ENCODE measurements at regions not wholly inside any gene's neighbourhood (a gene's known extent, or its start where the extent isn't known, plus 50 kb on each side); places are given as distances from the start of the nearest gene placed in this dataset.
A peak's percentile ranks its signal among the peaks of the same experiment; 100 is the strongest.
"Not testable (repeated sequence)": the region's sequence is repeated elsewhere in the genome, so short reads cannot be mapped to it uniquely, and the experiment has no call there.

DNA sequence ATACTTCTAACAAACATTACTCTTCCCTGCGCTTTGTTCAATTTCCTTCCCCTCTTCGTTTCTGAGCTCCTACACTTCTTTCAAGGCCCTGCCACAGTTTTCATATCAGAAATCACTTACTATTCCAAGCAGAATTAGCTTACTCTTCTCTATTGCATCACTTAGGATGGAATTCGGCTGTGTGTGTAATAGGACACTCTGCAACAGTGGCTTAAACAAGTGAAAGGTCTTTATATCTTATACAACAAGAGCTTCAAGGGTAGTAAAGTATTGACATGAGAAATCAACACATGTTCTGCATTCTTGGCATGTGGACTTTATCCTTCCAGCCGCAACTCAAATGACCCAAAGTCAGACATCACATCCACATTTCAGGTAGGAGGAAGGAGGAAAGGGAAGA is 279.6 kb downstream of the PCDH20 start:
- no peak for DNase-seq

DNA sequence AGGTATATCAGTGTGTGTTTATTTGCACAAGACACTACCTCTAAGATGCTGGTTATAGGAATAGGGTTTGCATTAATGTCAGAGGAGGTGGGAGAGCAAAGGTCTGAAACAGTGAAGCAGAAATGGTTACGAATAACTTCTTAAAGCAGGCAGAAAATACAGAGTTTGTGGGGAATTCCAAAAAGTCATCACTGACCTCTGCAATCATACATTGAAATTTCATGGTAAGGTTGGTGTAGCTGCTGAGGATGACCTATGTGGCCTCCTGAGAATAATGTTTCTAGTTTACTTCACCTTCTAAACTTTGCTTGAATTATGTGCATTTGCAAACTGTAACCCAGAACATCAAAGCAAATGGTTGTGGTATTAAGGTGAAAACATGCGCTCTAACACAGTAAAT is 280.1 kb downstream of the PCDH20 start:
- DNase-seq = no peak

DNA sequence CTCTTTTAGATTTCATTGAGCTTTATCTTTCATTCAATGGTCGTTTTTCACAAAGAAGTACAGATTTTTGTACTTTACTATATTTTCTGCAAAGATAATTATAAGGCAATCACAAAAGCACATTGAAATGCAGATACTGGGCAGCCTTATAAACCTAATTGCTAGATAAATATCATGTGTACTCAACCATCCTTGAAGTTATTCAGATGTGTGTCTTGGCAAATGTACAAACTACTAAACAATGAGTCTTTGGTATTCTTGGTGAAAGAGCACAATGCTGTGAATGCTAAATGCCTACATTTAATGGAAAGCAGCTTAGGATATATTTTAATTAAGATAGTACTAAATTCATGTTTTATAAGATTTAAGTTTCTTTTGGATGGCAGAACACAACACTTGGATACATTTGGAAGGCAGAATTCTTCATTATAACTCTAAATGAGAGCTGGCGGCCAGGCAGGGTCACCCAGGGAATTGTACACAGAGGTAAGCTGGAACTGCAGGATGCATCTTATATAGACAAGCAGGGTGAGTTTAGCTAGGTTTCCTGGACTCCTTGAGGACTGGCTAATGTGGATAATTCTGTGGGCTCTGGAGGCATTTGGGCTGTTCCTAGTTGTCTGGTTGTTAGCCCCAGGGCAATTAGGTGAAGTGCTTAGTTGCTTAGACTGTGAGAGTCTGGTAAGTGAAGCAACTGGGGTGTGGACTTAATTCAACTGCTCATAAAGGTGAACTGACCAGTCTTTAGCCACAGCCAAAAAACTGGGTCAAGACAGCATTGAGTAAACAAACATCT is 286.6 kb downstream of the PCDH20 start:
- no peak for DNase-seq

DNA sequence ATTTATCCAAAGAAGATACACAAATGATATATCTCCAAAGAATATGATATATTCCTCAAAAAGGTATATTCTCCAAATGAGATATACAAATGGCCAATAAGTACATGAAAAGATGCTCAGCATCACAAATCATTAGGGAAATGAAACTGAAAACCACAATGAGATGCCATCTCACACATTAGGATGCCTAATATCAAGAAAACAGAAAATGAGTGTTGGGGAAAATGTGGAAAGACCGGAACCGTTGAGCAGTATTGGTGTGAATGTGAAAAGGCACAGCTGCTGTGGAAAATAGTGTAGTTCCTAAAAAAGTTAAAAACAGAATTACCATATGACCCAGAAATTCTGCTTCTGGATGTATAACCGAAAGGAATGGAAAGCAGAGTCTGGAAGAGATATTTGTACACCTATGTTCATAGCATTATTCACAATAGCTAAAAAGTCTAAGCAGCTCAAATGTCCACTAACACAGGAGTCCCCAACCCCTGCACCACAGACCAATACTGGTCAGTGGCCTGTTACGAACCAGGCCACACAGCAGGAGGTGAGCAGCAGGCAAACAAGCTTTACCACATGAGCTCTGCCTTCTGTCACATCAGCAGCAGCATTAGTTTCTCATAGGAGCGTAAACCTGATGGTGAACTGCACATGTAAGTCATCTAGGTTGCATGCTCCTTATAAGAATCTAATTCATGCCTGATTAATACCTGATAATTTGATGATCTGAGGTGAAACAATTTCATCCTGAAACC is 291.9 kb downstream of the PCDH20 start:
- no peak for DNase-seq

DNA sequence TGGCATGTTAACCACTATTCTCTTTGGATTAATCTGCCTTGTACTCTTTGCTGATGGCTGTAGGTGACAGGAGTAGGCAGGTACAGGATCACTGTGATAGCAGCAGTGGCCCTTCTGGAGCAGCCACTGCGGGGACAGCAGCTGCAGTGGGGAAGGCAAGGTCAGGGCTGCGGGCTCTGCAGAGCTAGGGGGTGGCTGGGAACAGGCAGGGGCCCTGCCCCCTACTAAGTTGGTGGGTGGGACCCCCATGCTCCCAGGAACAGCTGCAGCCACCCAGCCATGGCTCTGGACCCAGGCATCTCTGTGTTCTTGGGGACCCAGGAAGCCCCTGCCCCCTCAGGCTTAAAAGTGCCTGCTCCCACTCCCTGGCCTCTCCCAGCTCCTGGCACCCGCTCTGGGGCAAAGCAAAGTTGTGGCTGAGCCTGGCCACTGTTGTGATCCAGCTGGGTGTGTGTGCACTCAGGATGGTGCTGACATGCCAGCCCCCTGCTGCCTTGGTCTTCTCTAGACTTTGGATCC is 302.4 kb downstream of the PCDH20 start:
- no peak for DNase-seq

DNA sequence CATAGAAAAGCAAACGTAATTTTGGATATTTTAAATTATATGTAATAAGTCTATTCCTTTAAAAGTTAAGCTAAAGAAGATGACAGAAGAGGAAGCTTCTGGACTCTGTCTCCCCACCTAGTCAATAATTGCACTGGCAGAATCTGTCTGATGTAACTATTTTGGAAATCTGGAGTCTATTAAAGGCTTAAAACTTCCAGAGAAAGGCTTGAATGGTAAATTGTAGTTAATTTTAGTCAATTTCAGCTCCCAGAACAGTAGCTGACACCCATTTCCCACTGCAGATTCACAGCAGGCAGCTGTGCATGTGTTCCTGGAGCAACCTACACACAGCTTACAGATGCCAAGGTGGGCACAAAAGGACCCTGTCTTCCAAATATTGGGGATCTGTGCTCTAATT is 304.1 kb downstream of the PCDH20 start:
- DNase-seq = no peak

DNA sequence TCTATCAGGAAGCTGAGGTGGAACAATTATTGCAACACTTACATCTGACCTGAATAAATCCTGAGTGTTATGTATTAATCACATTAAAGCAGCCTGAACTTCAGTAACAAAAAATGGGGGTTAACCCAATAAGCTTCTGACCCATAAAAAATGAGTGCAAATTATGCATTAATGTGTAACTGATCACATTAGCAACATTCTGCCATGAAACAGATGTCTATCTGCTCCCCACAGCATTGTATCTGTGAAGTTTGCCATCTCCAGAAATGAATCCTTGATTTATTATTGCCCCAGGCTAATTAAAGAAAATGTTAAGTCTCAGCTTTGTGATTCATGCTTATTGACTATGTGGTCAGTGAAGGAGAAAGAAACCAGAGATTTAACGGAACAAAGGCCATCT is 304.9 kb downstream of the PCDH20 start:
- no peak for DNase-seq

DNA sequence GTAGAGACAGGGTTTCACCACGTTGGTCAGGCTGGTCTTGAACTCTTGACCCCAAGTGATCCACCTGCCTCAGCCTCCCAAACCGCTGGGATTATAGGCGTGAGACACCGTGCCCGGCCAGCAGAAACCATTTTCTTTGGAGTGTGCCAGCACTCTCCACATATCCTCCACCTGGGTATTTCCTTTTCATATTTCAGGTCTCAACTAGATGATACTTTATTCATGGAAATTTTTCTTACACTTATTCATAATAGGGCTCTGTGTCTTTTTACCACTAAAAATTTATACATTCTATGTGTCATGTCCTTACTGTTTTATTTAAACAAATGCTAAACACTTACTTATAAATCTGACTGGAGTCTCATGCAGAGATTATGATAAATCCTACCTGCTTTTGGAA is 305.9 kb downstream of the PCDH20 start:
- DNase-seq = no peak

DNA sequence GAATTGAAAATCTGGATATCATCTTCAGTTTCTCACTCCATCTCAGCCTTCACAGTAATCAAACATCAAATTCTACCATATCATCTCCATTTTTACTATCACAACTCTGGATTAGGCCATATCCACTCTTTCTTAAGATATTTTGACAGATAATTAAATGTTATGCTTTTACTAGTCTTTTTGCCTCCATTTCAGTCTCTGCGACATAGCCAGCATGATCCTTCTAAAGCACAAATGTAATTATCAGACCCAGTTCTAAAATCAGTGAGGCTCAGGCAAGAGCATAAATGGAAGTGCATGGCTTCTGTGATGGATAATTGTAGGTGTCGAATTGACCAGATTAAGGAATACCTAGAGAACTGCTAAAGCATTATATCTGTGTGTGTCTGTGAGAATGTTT is 307.7 kb downstream of the PCDH20 start:
- no peak for DNase-seq

DNA sequence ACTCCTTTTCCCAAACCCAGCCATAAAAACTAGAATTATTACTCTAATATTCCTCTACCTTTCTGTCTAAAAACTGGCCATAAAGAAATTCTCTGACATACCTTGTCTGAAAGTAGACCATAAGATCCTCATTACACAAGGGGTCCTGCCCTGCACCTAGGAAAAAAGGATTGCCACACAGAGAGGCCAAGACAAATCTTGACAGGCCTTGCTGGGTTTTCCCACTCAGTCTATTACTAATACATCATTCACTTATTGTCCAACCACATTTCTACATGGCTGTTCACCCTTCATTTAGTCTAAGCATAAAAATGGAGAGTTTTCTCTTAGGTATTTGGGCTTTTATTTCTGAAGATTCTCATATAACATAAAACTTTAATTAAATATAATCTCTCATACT is 319.8 kb downstream of the PCDH20 start:
- DNase-seq = no peak

DNA sequence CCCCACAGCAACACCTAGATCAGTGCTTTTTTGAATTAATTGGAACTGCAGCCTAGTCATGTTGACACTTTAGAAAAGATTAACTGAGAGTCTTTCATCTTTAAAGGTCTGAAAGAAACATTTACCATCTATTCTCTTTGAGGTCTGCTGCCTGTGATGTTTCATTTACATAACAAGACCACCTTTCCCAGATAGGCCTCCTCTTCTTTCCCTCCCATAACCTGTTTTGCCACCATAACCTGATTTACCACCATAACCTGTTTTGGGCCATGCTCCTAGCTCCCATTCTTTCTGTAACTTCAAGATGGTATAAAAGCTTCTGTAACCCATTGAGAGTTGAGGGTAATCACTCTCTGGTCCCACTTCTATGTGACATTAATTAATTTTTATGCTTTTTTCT is 320.8 kb downstream of the PCDH20 start:
- DNase-seq = no peak

DNA sequence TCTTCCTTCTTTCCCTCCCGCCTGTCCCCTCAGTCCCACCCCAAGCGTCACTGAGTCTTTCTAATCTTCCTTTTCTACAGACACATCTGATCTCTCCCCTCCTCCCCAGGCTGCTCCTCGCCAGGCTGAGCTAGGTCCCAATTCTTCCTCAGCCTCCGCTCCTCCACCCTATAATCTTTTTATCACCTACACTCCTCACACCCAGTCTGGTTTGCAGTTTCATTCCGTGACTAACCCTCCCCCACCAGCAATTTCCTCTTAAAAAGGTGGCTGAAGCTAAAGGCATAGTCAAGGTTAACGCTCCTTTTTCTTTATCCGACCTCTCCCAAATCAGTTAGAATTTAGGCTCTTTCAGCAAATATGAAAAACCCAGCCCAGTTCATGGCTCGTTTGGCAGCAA is 325.8 kb downstream of the PCDH20 start:
- DNase-seq = not testable (repeated sequence)

DNA sequence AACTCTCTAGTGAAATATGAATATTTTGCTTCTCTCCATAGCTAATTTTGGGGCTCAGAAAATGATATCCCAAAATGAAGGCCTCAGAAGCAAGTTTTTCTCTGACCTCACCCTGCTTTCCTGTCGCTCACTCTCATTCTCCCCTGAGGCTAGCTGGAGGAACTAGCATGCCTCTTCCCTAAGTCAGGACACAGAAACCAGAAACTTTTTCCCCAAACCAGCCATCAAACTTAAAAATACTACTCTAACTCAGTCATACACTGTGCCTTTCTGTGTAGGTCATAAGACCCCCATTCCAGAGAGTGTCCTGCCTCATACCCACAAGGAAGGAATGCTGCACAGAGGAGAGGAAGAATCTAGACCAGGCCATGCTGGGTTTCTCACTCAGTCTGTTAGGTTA is 329.6 kb downstream of the PCDH20 start:
- no peak for DNase-seq

DNA sequence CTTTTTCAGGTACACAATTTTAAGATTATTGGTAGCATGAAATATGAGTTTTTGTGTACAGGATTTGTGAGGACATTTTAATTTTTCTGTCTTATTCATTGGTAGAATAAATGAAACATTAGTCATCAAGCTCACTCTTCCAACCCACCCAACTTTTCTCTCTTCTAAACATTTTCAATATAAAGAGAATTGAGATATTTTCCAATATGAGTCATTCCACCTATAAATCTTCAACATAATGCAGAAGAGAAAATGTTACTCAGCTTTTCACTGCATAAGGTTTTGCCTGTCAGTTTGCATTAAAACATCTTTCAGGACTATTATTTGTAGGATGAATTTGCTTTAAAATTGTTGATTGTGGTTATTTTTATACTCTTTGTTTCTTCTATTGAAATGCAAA is 330.7 kb downstream of the PCDH20 start:
- no peak for DNase-seq

DNA sequence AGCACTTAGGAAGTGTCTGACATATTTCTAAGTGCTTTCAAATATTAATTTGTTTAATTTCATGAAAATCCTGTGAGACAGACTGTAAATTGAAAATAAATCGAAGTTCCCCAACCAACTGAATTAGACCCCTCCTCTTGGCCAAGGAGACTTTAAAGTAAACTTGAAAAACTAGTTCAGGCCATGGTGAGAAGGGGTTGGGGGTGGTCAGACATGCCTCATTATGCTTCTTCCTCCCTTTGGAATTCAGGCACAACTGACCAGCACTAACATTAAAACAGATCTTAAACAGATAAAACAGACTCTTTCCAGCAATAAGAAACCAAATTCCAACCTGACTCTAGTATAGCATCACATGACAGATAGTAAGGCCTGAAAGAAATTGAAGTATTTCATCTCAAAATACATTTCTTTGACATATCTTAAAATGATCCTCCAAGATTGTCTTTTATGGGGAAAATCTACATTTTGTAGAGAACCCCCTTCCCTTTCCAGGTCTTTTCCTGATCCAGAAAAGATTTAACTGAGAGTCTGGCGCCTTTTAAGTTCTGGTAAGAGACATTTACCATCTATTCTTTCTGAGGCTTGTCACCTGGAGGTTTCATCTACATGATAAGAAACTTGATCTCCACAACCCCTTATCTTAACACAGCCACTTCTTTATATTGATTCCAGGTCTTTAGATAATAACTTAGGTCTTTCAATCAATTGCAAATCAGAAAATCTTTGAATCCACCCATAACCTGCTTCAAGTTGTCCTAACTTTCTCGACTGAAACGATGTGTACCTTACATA is 336.5 kb downstream of the PCDH20 start:
- no peak for DNase-seq

DNA sequence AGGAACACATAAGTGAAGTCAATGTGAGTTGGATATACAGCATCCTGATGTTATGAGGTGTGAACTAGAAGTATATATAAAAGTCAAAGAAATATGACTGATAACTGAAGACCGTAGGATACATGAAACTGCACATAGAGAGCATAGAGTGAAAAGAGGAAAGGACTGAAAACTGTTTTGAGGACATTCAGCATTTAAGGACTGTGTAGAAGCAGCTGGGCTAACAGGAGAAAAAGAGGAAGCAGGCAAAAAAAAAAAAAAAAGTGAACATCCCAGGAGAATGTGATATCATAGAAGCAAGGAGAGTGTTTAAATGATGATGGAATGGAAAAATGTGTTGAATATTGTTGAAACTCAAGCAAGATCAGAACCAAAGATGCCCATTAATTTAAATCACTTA is 363.5 kb downstream of the PCDH20 start:
- peak; percentile 58 for DNase-seq

DNA sequence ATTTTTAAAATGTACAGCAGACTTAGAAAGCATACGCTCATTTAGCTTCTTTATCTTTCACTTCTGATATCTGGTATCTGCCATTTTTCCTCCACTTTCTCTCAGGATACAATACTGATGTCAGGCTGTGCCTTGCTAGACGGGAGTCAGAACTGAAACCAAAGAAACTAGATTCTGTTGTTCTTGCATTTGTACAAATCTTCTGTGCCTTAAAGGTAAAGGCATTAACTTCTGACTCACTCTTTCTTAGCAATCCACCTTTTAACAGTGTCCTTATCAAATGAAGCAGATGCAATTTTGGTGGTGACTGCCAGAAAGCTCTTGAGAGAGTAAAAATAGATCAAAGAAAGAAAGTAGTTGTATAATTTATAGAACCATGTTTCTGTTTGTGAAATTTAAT is 370.4 kb downstream of the PCDH20 start:
- no peak for DNase-seq

DNA sequence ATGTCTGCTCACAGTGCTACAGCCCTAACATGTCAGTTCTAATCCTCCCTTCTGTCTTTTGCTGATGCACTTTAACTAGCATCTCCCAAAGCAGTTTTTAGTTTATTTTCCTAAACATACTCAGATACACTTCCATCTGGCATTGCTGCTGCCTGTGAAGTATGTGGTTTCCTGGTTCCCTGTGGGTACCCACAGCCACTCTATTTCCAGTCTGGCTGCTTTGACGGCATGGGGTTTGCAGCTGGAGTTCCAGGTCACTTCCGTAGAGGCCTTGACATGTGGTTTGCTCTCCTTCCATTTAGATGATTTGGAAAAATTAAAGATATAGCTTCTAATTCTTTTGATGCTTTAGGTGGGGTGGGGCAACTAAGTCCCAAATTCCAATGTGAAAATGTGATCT is 375.5 kb downstream of the PCDH20 start:
- no peak for DNase-seq

DNA sequence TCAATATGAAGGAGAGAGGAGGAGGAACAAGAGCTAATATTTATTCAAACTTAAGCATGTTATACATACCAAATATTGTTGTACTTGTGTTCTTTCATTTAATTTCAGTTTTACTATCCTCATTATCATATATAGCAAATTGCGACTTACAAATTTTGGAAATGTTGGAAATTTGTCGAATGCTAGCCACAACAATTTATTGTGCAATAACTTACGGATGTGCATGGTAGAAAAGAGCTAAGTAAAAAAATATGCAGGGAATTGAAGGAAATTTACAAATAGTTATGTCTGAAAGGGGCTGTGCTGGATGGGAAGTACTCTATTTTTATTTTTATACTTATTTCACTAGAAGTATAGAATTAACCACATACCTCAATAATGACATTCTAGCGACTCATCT is 376.3 kb downstream of the PCDH20 start:
- no peak for DNase-seq

DNA sequence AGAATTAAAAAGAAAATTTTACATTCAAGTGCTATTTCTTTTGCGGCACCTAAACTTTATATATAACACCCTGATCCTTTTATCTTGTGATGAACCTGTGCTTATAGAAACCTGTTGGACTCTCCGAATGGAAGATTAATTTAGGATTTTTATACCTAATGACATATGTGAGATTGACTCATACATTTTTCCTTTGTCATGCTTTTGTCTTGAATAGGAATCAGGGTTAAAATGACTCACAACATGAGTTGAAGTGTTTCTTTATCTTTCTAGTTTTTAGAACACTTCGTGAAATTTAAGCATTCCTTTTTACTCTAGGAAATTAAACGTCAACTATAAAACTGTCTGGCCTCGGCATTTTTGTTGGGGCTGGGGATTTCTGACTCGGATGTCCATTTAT is 378.9 kb downstream of the PCDH20 start:
- DNase-seq = no peak

DNA sequence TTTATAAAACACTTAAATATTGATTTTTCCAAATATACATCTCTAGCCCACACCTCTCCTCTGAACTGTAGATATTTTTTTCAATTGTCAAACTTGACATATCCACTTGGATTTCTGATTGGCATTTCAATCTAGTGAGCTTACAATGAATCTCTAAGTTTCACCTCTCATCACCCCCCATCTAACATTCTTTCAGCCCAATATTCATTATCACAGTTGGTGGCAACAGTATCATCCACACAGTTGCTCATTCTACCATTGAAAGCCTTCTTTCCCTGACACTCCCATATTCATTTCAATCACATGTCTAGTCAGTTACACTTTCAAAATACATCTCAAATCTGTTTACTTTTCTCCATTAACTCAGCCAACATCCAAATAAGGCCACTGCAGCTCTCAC is 385.2 kb downstream of the PCDH20 start:
- DNase-seq = no peak

DNA sequence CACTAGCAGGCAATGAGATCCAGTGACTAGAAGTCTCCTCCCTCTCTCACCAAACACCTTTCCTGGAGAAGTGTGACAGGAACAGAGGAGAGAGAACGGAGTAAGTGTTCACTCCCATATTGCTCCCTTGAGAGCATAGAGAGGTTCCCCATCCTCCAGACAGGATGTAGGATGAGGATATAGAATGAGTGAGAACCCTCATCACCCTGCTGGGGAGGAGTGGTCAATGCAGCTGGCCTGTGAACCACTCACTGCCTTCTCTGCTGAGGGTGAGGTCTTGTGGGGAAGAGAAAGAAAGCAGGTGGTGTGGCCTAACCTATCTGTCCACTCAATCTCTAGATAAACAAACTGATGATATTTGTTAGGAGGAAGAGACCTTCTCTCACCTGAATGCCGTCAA is 386.6 kb downstream of the PCDH20 start:
- no peak for DNase-seq

DNA sequence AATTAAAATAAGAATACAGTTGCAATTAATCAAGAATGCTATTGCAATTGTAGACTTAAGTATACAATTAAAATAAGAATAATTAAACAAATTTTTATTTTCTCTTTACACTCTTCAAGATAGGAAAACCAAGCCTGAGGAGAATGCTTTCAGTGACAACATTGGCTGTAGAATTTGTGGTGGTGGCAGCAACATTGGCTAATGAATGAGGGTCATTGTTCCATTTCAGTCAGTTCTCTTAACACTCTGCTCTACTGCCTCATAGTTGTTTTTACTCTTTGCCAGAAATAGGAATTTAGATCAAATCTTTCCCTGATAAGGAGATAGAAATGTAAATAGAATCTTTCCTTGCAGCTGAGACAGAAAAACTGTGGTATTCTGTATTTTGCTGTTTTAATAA is 391.6 kb downstream of the PCDH20 start:
- no peak for DNase-seq

DNA sequence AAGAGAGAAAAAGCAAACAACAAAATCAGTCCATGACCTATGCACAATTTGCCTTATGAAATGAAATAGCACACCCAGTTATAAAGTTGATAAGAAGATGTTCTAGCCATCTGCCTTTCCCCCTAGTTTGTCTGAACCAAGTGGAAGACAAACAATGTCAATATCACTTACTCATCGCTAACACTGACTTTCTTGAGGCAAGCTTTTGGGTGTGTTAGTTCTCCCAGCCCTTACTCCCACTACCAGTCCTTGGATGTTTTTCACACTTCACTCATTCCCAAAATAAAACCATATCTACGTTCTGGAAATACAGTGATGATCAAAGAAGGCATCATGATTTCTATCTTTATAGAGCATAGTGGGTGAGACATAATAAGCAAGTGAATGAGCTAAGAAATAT is 393.8 kb downstream of the PCDH20 start:
- DNase-seq = no peak

Data from MV-4-11 (cell line).